OCI-LY1 (cell line): ENCODE measurements at regions not wholly inside any gene's neighbourhood (a gene's known extent, or its start where the extent isn't known, plus 50 kb on each side); places are given as distances from the start of the nearest gene placed in this dataset.

Experiments
- CTCF ChIP-seq: fragments of 200-600 bp; sonication (generic), shearing (Covaris generic); IDR thresholded peaks from 2 replicates; pipeline ENCODE4 v1.5.1; 2017; ENCODE audit warnings: mild to moderate bottlenecking, antibody characterized with exemption, low read length, moderate library complexity, mixed read lengths
- EZH2 ChIP-seq: fragments of 200-600 bp; sonication (generic), shearing (Covaris generic); IDR thresholded peaks from 2 replicates; pipeline ENCODE4 v1.8.0; 2017; ENCODE audit warnings: borderline replicate concordance, mixed run types, mild to moderate bottlenecking, antibody characterized with exemption, low read length, moderate library complexity, mixed read lengths

GRCh38 chr5:42989190-42989589 lies 50.9 kb downstream of the ANXA2R start:
- TF ChIP-seq CTCF (no peak), EZH2 (no peak)
